HL-60 (cell line): ENCODE measurements at regions not wholly inside any gene's neighbourhood (a gene's known extent, or its start where the extent isn't known, plus 50 kb on each side); places are given as distances from the start of the nearest gene placed in this dataset.

ENCODE experiments used
- CTCF ChIP-seq: IDR thresholded peaks from one replicate; pipeline ENCODE4 v1.5.1; 2011; ENCODE audit warnings: low read length, control low read depth, inconsistent platforms; ENCODE audit not compliant: insufficient read depth
- POLR2AphosphoS5 ChIP-seq: IDR thresholded peaks from 2 replicates; pipeline ENCODE4 v1.6.1; 2012; ENCODE audit warnings: low read depth

GRCh38 chr21:18663663-18664062, 260.1 kb upstream of the TMPRSS15 start:
- TF ChIP-seq CTCF (no peak), POLR2AphosphoS5 (no peak)
